Thoracic aorta (tissue), 2 donors: ENCODE measurements at regions not wholly inside any gene's neighbourhood (a gene's known extent, or its start where the extent isn't known, plus 50 kb on each side); places are given as distances from the start of the nearest gene placed in this dataset.

Experiments
- ATAC-seq: fragments of 150-250 bp; one replicate; pipeline ENCODE4 v1.8.0; 2017; ENCODE audit warnings: low read depth; ENCODE audit not compliant: insufficient number of reproducible peaks, low FRiP score
- DNase-seq: peaks from one replicate; pipeline ENCODE4 v3.0.0-alpha.2; 2020; ENCODE audit warnings: low spot score
- H3K27ac ChIP-seq, 2 donors: fragments of 200-600 bp; sonication (generic); 1 replicate in 1 of 2; 2 replicates in 1 of 2; pipeline ENCODE4 v1.5.1; 2016; ENCODE audit warnings: mild to moderate bottlenecking in 2 of 2, moderate library complexity in 2 of 2
- H3K27me3 ChIP-seq: fragments of 200-600 bp; sonication (generic); replicated peaks from 2 replicates; pipeline ENCODE4 v1.6.0; 2016; ENCODE audit warnings: mild to moderate bottlenecking; ENCODE audit not compliant: insufficient read depth
- H3K36me3 ChIP-seq: fragments of 200-600 bp; sonication (generic); one replicate; pipeline ENCODE4 v1.5.1; 2016
- H3K4me1 ChIP-seq, 2 donors: fragments of 200-600 bp; sonication (generic); 1 replicate in 1 of 2; 2 replicates in 1 of 2; pipeline versions ENCODE4 v1.5.1 to v1.6.0; 2016; ENCODE audit warnings: low read depth in 2 of 2, mild to moderate bottlenecking in 1 of 2; ENCODE audit not compliant: control insufficient read depth in 1 of 2
- H3K4me3 ChIP-seq: fragments of 200-600 bp; sonication (generic); 2 replicates; pipeline ENCODE4 v1.5.1; 2016; ENCODE audit warnings: mild to moderate bottlenecking
- H3K9me3 ChIP-seq: fragments of 200-600 bp; sonication (generic); 2 replicates; pipeline ENCODE4 v1.5.1; 2016
- TF ChIP-seq, protein P1 (sequence below): fragments of 200-600 bp; sonication (generic); IDR thresholded peaks from one replicate; pipeline ENCODE4 v1.5.1; 2019; ENCODE audit warnings: antibody characterized with exemption

GRCh38 chr1:5390504-5390903 is 601.7 kb downstream of the NPHP4 start:
- Histone ChIP-seq H3K27me3 (no peaks in the 10 kb centered on the region), H3K36me3 (no peaks in the 10 kb centered on the region), H3K9me3 (no peaks in the 10 kb centered on the region), H3K27ac (no peak overlapping the region), H3K4me1 (no peaks in the 10 kb centered on the region), H3K4me3 (no peak overlapping the region)
- TF ChIP-seq, protein P1, sequence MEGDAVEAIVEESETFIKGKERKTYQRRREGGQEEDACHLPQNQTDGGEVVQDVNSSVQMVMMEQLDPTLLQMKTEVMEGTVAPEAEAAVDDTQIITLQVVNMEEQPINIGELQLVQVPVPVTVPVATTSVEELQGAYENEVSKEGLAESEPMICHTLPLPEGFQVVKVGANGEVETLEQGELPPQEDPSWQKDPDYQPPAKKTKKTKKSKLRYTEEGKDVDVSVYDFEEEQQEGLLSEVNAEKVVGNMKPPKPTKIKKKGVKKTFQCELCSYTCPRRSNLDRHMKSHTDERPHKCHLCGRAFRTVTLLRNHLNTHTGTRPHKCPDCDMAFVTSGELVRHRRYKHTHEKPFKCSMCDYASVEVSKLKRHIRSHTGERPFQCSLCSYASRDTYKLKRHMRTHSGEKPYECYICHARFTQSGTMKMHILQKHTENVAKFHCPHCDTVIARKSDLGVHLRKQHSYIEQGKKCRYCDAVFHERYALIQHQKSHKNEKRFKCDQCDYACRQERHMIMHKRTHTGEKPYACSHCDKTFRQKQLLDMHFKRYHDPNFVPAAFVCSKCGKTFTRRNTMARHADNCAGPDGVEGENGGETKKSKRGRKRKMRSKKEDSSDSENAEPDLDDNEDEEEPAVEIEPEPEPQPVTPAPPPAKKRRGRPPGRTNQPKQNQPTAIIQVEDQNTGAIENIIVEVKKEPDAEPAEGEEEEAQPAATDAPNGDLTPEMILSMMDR = no peak
- ATAC-seq = no peak
- DNase-seq = no peak

- Histone ChIP-seq H3K4me3 (no peak overlapping the region), H3K27me3 (no peaks in the 10 kb centered on the region), H3K4me1 (no peaks in the 10 kb centered on the region), H3K27ac (no peak overlapping the region), H3K36me3 (no peaks in the 10 kb centered on the region), H3K9me3 (no peaks in the 10 kb centered on the region)
- TF ChIP-seq, protein P1 = no peak
- ATAC-seq (no peak), DNase-seq (no peak)
Measured at GRCh38 chr1:5389101-5389885, 602.9 kb downstream of the NPHP4 start.

- ATAC-seq = no peak
- no peak for DNase-seq
- Histone ChIP-seq H3K4me3 (no peak overlapping the region), H3K36me3 (no peaks in the 10 kb centered on the region), H3K4me1 (no peaks in the 10 kb centered on the region), H3K27me3 (no peaks in the 10 kb centered on the region), H3K9me3 (no peaks in the 10 kb centered on the region), H3K27ac (no peak overlapping the region)
- TF ChIP-seq, protein P1 = no peak
Measured at GRCh38 chr1:5388622-5389021, 603.6 kb downstream of the NPHP4 start.

DNA sequence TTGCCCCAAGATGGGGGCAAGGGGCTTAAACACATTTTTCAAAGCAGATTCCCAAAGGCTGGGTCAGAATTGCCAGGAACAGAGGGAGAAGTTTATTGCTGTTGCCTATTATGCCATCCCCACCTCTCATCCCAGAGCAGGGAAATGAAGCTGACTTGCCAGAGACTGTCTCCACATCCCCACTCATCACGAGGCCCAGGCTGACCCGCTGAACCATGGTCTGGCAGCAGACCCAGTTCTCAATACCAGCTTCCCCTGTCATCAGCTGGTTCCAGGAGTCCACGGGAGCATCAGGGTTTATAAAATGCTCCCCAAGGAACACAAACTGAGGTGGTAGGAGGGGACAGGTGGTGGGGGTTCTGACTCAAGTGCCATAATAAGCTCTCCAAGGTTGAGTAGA is 605.9 kb downstream of the NPHP4 start:
- Histone ChIP-seq H3K4me3 (no peak overlapping the region), H3K27me3 (no peaks in the 10 kb centered on the region), H3K36me3 (no peaks in the 10 kb centered on the region), H3K27ac (no peak overlapping the region), H3K4me1 (no peaks in the 10 kb centered on the region), H3K9me3 (no peaks in the 10 kb centered on the region)
- ATAC-seq = no peak
- DNase-seq = no peak
- TF ChIP-seq, protein P1 = no peak

DNA sequence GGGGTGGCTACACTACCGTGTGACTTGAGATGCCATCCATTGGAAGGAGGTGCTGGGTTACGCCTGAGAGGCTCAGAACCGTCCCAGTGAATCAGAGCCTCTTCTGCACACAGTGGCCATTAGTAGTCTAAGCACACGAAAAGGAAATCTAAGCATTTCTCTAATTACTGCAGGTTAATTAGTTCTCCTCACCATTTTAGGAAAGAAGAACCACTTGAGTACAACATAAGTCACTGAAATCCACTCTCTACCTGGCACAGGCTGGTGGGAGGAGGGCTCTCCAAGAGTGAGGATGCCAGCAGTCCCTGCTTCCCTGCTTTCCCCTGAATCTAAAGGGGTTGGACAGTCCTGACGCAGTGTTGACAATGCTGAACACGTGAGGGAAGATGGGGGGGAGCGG is 606.3 kb downstream of the NPHP4 start:
- no peak for DNase-seq
- Histone ChIP-seq H3K4me1 (no peaks in the 10 kb centered on the region), H3K27me3 (no peaks in the 10 kb centered on the region), H3K4me3 (no peak overlapping the region), H3K36me3 (no peaks in the 10 kb centered on the region), H3K9me3 (no peaks in the 10 kb centered on the region), H3K27ac (no peak overlapping the region)
- ATAC-seq = no peak
- TF ChIP-seq, protein P1 = no peak
